ENCODE measurements at regions not wholly inside any gene's neighbourhood (a gene's known extent, or its start where the extent isn't known, plus 50 kb on each side); places are given as distances from the start of the nearest gene placed in this dataset.

GRCh38 chr10:105707603-105708002 lies 1066.5 kb downstream of the SORCS3 start:
- TF ChIP-seq CTCF (IDR thresholded peaks at IDR 0.05), result no peak
- DNase-seq, result no peak
- H3K36me3 ChIP-seq, result no peaks in the 10 kb centered on the region
- peaks cover 0 to 6% (median 0%) of the 10 kb centered on the region in 3 donors for H3K9me3 ChIP-seq
- no peak overlapping the region for H3K27ac ChIP-seq
- intact Hi-C loops (cut with DNase I; ENCODE audit: low total_unique reads), result no loop called here
- H3K4me3 ChIP-seq, result no peak overlapping the region
- no peaks in the 10 kb centered on the region for H3K4me1 ChIP-seq
- no peaks in the 10 kb centered on the region for H3K27me3 ChIP-seq

GRCh38 chr10:105706281-105707026 lies 1065.4 kb downstream of the SORCS3 start:
- Histone ChIP-seq H3K9me3 (peaks cover 0 to 6% (median 0%) of the 10 kb centered on the region in 3 donors), H3K4me3 (no peak overlapping the region), H3K36me3 (no peaks in the 10 kb centered on the region), H3K4me1 (no peaks in the 10 kb centered on the region), H3K27ac (no peak overlapping the region), H3K27me3 (no peaks in the 10 kb centered on the region)
- no peak for TF ChIP-seq CTCF (IDR thresholded peaks at IDR 0.05)
- intact Hi-C loops (cut with DNase I; ENCODE audit: low total_unique reads), result no loop called here
- DNase-seq, result no peak

GRCh38 chr10:105702211-105702610 lies 1061.1 kb downstream of the SORCS3 start:
- DNase-seq, result no peak
- intact Hi-C loops (cut with DNase I; ENCODE audit: low total_unique reads), result no loop called here
- H3K27ac ChIP-seq, result no peak overlapping the region

GRCh38 chr10:105700218-105700617 lies 1059.1 kb downstream of the SORCS3 start:
- Histone ChIP-seq H3K36me3 (no peaks in the 10 kb centered on the region), H3K4me3 (no peak overlapping the region), H3K27me3 (no peaks in the 10 kb centered on the region), H3K4me1 (no peaks in the 10 kb centered on the region), H3K27ac (no peak overlapping the region), H3K9me3 (no peaks in the 10 kb centered on the region)
- TF ChIP-seq CTCF (IDR thresholded peaks at IDR 0.05), result no peak
- intact Hi-C loops (cut with DNase I; ENCODE audit: low total_unique reads), result no loop called here
- DNase-seq, result no peak

More at GRCh38 chr10:105702211-105702610, 1061.1 kb downstream of the SORCS3 start:
- Histone ChIP-seq H3K4me1 (no peaks in the 10 kb centered on the region), H3K9me3 (no peaks in the 10 kb centered on the region), H3K36me3 (no peaks in the 10 kb centered on the region), H3K27me3 (no peaks in the 10 kb centered on the region), H3K4me3 (no peak overlapping the region)
- no peak for TF ChIP-seq CTCF (IDR thresholded peaks at IDR 0.05)

GRCh38 chr10:105699504-105699903 lies 1058.4 kb downstream of the SORCS3 start:
- no peak for DNase-seq
- intact Hi-C loops (cut with DNase I; ENCODE audit: low total_unique reads), result no loop called here
- no peak for TF ChIP-seq CTCF (IDR thresholded peaks at IDR 0.05)
- Histone ChIP-seq H3K27ac (no peak overlapping the region), H3K4me1 (no peaks in the 10 kb centered on the region), H3K9me3 (no peaks in the 10 kb centered on the region), H3K36me3 (no peaks in the 10 kb centered on the region), H3K27me3 (no peaks in the 10 kb centered on the region), H3K4me3 (no peak overlapping the region)

Measured in tibial artery (tissue), 4 donors.